ENCODE measurements at regions not wholly inside any gene's neighbourhood (a gene's known extent, or its start where the extent isn't known, plus 50 kb on each side); places are given as distances from the start of the nearest gene placed in this dataset.
"Not testable (repeated sequence)": the region's sequence is repeated elsewhere in the genome, so short reads cannot be mapped to it uniquely, and the experiment has no call there.

GRCh38 chr21:35982717-35983116 is 77.6 kb downstream of the SETD4 start:
- no peak for DNase-seq (ENCODE audit: low read depth in 3 of 3, low spot score in 2 of 3)

DNA sequence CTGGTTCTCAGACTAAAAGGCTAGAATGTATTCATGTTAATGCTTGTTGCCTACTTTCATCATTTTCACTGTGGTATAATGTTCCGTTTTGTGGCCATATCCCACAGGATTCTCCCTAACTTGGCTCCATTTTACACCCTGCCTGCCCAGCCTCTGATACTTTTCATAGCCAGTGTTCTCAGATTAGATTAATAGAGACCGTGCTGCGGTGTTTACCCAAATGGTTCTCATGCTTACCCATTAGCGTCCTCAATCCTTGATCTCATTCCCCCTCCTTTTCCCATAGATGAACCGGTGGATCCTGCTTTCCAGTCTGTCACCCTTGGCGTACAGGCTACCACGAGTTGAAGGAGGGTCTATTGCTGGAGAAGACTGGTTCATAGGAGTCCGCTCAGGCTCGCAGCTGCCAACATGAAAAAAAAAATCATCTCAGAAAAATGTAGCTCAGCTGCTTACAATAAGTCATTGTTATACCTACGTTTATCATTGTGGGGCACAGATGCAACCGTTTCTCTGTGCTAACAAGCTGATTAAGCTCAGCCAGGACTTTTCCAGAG is 78.7 kb downstream of the SETD4 start:
- no peak for DNase-seq (ENCODE audit: low read depth in 3 of 3, low spot score in 2 of 3)

- no peak for DNase-seq (ENCODE audit: low read depth in 3 of 3, low spot score in 2 of 3)
These were observed 79.5 kb downstream of the SETD4 start for GRCh38 chr21:35980821-35981220.

DNA sequence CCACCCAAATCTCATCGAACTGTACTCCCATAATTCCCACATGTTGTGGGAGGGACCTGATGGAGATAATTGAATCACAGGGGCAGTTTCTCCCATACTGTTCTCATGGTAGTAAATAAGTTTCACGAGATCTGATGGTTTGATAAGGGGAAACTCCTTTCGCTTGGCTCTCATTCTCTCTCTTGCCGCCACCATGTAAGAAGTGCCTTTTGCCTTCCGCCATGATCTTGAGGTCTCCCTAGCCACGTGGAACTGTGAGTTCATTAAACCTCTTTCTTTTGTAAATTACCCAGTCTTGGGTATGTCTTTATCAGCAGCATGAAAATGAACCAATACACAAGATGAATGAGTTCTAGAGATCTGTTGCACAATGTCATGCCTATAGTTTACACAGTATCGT is 82.5 kb downstream of the SETD4 start:
- not testable (repeated sequence) for DNase-seq (ENCODE audit: low read depth in 3 of 3, low spot score in 2 of 3)

DNA sequence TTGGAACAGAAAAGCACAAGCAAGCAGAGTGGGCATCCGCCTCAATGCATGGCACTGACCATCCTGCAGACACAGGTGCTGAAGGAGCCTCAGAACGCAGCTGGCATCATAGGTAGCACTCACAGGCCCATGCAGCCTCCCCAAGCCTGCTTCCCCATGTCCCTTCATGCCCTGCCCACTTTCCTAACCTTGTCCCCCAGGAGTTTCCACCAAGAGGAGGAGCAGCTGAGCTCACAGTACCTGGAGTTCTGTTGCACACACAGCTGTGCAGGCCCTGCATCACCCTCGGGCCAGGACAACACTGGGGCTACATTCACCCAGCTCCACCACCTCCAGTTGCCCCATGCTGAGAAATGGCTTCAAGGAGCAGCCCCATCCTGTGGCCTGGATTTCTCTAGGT is 83.4 kb downstream of the SETD4 start:
- no peak for DNase-seq (ENCODE audit: low read depth in 3 of 3, low spot score in 2 of 3)

DNA sequence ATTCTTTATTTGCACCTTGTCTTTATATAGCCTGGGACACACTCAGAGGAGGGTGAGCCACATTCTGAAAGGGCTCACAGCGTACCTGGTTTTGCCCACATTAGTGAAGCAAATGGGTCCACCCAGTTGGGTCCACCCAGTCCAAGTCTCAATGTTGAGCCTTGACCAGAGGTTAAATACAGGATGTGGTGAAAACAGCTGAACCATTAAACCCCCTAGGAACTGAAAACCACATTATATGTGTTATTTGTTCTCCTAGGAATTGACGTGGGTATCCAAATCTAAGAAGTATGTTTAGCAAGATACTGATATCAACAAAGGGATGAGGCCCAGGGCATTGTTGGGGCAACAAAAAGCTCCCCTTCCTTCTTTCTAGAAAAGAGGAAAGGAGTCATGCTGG is 83.8 kb downstream of the SETD4 start:
- no peak for DNase-seq (ENCODE audit: low read depth in 3 of 3, low spot score in 2 of 3)

DNA sequence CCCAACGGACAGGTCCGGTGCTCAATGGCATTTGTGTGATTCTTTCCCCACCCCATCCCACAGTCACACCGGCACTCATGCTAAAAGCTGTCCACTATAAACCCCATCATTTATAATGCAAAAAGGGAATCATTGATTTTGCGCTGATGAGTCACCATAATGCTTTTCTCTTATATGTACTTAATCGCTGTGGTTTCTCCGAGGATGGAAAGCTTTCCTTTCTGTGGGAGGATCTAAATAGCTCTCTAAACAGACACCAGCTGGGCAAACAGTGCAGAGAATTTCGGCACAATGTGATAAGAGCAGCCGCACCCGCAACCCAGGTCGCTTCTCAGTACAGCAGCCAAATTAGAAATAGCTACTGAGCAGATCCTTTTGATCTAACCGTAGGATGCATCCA is 85.6 kb downstream of the SETD4 start:
- DNase-seq (ENCODE audit: low read depth in 3 of 3, low spot score in 2 of 3) = no peak

DNA sequence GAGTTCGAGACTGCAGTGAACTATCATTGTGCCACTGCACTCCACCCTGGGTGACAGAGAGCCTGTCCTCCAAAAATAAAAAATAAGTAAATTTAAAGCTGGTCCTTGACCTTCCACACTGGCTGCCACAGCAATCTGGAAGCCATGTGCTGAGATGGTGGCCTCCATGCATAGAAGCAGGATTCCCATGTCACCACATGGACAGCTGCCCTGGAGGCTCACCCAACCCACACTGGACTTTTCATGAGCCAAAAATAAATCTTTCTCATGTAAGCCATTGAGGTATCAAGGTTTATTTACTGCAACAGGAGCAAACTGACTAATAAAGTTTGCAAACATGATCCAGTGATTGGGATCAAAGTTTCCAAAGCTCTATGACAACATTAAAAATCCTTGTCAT is 88.5 kb downstream of the SETD4 start:
- no peak for DNase-seq (ENCODE audit: low read depth in 3 of 3, low spot score in 2 of 3)

DNA sequence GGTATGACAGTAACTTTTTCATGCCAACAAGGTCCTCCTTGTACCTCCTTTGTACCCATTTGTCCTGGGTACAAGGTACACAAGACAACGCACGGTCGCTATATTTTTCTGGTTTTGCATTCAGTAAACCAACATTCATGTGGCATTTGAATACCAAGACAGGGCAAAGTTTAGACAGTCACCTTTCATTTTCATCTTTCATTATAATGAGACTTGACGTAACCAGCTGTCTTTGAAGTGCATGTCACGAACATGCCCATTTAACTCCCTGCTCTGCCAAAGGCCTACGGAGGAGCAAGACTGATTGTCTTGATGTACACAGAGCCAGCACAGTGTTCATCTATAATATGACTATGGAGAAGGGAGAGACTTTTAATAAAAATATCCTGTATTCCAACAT is 91.0 kb downstream of the SETD4 start:
- DNase-seq (ENCODE audit: low read depth in 3 of 3, low spot score in 2 of 3) = no peak

GRCh38 chr21:35968564-35968963 is 91.8 kb downstream of the SETD4 start:
- DNase-seq (ENCODE audit: low read depth in 3 of 3, low spot score in 2 of 3) = no peak

- no peak for DNase-seq (ENCODE audit: low read depth in 3 of 3, low spot score in 2 of 3)
These were observed 94.6 kb downstream of the SETD4 start for GRCh38 chr21:35965699-35966098.

DNA sequence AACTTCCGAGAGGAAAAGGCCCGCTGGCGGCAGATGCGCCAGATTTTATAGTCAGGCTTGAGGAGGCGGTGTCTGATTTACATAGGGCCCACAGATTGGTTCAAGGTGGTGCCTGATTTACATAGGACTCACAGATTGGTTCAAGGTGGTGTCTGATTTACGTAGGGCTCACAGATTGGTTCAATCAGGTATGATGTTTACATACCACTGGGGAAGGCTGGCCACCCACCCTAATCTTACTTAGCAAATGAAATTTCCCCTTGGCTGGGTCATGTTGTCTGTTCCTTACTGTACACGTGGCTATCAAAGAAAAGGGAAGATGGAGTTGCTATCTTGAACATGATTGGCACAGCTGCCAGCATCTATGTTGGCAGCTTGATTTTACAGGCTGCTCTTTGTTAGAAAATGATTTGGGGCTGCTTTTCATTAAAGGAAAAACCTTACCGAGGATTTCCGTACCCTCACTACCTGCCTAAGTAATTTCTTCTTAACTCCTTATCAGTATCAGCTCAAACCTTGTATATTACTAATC is 96.3 kb downstream of the SETD4 start:
- DNase-seq (ENCODE audit: low read depth in 3 of 3, low spot score in 2 of 3) = no peak

DNA sequence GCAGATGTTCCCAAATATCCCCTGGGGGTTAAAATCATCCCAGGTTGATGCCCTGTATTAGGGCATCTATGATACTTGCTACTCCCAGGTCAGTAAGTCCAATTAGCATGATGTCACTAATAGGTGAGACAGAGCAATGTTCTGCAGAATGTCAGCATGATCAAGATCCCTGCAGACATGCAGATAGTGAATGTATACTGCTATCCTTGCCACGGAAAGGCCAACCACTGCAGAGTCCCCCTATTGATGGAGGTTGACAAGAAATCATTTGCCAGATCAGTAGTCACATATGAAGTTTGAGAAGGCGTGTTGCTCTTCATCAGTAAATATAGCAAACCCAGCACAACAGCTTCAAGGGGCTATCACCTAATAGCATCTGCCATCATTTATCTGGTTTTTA is 97.4 kb downstream of the SETD4 start:
- no peak for DNase-seq (ENCODE audit: low read depth in 3 of 3, low spot score in 2 of 3)

DNA sequence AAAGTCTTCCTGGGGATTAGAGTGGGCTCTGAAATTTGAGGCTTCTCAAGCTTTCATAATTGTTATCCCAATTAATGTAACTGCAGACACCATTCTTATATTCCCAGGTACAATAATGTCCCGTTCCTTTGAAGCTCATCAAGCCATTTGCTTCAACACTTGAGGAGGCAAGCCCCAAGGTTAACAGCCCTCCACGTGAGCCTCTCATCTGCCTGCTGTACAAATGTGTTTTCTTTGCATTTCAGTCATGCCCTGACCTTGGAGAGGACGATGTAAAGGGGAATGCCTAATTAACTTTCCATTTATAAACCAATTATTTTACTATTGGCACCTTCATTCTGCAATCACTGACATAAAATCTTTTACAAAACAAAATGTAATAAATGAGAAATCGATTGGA is 106.3 kb downstream of the SETD4 start:
- DNase-seq (ENCODE audit: low read depth in 3 of 3, low spot score in 2 of 3) = no peak

DNA sequence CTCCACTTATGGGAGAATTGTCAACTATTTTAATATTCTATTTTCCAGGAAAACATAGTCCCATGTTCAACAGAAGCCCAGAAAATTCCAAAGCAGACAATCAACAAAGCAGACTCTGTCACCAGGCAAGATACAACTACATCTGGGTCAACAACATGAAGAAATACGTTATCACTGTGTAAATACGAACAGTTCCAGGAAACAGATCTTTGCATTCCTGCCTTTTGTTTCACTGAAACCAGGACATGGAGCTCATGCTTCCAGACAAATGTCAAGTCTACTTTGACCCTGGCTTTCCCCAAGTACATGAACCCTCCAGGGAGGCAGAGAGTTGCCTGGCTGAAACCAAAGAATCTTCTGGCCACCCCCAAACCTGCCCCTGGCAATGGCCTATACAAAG is 106.7 kb downstream of the SETD4 start:
- no peak for DNase-seq (ENCODE audit: low read depth in 3 of 3, low spot score in 2 of 3)

GRCh38 chr21:35952651-35953340 is 107.5 kb downstream of the SETD4 start:
- DNase-seq (ENCODE audit: low read depth in 3 of 3, low spot score in 2 of 3) = no peak

- no peak for DNase-seq (ENCODE audit: low read depth in 3 of 3, low spot score in 2 of 3)
These were observed 111.3 kb downstream of the SETD4 start for GRCh38 chr21:35948982-35949381.

DNA sequence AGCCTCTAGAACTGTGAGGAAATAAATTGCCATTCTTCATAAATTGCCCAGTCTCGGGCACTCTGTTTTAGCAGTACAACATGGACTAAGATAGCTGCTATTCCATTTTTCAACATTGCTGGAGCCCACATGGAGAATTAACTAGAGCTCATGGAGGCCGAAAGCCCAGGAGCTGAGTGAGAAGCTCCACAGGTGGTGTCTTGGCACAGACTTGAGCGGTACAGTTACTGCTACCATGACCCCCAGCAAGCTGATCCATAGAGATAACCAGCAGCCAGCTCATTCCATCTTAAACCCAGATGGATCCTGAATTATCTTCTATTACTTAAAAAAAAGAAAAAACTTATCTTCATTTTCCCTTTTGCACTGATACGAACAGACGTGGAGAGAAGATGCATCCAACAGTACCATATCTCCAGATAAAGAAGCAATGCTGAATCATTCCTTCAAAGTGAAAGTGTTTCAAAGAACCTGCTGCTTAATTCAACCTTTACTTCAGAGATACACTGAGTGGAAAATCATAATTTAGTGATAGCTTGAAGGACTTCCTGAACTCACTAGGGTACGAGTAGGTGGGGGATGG is 115.1 kb downstream of the SETD4 start:
- DNase-seq (ENCODE audit: low read depth in 3 of 3, low spot score in 2 of 3) = no peak

DNA sequence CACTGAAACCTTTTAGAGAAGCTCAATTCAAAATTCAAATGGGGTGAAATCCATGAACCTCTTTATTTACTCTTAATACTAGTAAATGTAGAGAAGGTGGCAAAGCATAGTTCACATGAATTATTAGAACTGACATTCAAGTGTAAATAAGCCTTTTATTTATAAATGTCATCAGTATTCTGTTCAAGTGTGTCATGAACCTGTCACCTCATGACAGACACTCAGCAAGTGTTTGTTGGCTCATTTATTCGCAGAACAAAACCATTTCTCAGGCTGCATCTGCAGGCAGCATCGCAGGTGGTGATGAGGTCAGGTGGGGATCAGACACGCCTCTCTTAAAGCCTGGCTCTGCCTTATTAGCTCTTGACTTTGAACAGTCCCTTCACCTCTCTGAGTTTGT is 116.6 kb downstream of the SETD4 start:
- no peak for DNase-seq (ENCODE audit: low read depth in 3 of 3, low spot score in 2 of 3)

DNA sequence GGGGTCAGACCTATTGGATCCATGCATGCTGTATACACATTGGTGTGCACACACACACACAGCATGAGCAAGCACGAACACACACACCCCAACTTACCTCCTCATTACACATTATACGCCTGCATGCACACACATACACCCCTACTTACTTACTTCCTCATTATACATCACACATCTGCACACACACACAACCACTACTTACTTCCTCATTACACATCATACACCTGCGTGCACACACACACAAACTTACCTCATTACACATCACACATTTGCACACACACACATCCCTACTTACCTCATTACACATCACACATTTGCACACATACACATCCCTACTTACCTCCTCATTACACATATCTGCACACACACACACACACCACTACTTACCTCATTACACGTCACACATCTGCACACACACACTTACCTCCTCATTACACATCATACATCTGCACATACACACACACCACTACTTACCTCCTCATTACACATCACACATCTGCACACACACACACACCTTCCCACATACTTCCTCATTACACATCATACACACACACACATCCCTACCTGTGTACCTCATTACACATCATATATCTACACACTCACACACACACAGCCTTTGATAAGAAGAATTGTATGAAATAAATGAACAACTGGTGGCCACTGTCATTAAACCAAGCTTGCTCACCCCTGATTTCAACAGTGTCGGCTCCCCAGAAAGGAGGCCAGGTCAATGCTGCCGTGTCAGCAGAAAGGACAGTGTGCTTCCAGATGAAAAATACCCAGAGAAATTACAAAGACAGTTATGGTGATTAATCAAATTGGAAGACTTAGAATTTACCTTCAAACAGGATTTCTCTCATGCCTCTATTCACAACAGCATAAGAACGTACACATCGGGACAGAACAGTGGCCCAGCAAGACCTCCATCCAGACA is 117.8 kb downstream of the SETD4 start:
- no peak for DNase-seq (ENCODE audit: low read depth in 3 of 3, low spot score in 2 of 3)

Data from right renal cortex interstitium (tissue), 3 donors.